SH-SY5Y (cell line): ENCODE measurements at regions not wholly inside any gene's neighbourhood (a gene's known extent, or its start where the extent isn't known, plus 50 kb on each side); places are given as distances from the start of the nearest gene placed in this dataset.

Experiments used
- GATA2 ChIP-seq: IDR thresholded peaks from 2 replicates; pipeline ENCODE4 v1.6.1; 2011; ENCODE audit warnings: mild to moderate bottlenecking, low read depth, low read length
- GATA3 ChIP-seq: IDR thresholded peaks from 2 replicates; pipeline ENCODE4 v1.6.1; 2011; ENCODE audit warnings: low read depth, mild to moderate bottlenecking, low read length, moderate library complexity

DNA sequence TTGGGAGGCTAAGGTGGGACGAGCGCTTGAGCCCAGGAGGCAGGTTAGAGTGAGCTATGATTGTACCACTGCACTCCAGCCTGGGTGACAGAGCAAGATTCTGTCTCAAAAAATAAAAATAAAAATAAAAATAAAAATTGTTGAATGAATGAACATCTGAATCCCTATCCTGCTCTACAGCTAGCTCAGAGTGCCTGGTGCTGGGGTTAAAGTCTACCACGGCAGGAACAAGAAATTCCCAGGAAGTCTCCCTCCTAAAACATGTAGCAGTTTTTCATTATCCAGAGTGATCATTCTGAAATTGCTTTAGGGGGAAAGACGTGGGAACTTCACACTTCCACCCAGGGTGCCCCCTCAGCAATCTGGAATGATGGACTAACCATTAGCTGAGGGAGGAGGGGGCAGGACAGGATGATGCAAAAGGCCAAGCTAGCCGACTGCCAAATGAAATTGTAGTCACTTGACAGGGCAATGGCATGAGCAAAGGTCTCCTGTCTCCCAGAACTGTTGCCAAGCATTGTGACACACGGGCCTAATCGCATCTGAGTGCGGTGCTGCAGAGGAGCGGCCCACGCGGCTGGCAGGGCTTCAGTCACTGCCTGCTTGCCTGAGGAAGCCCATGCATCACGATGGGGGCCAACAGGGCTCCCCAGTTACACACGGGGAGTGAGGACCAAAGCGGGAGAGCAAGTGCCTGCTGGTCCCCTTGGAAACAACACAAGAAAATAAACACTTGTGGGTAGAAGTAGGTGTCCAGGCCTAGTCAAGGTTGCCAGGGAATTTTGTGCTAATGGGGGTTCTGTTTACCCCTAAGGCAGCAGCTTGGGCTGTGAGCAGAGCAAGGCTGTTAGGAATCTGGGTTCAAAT lies 85.7 kb downstream of the NENF start:
- TF ChIP-seq GATA3 = no peak
- TF ChIP-seq GATA2 = no peak
